Ishikawa (cell line): ENCODE measurements at regions not wholly inside any gene's neighbourhood (a gene's known extent, or its start where the extent isn't known, plus 50 kb on each side); places are given as distances from the start of the nearest gene placed in this dataset.

Source experiments
- CEBPB ChIP-seq: IDR thresholded peaks from 2 replicates; pipeline ENCODE4 v1.6.1; 2012
- CREB1 ChIP-seq: IDR thresholded peaks from 2 replicates; pipeline ENCODE4 v1.6.1; 2012; ENCODE audit warnings: low read depth
- EGR1 ChIP-seq: IDR thresholded peaks from 2 replicates; pipeline ENCODE4 v1.6.1; 2012
- EP300 ChIP-seq: IDR thresholded peaks from 2 replicates; pipeline ENCODE4 v1.6.1; 2012; ENCODE audit warnings: borderline replicate concordance
- FOXM1 ChIP-seq: IDR thresholded peaks from 2 replicates; pipeline ENCODE4 v1.6.1; 2012; ENCODE audit warnings: low read depth, borderline replicate concordance
- MAX ChIP-seq: IDR thresholded peaks from 2 replicates; pipeline ENCODE4 v1.6.1; 2012
- NFIC ChIP-seq: IDR thresholded peaks from 2 replicates; pipeline ENCODE4 v1.6.1; 2012
- RAD21 ChIP-seq: IDR thresholded peaks from 2 replicates; pipeline ENCODE4 v1.6.1; 2012; ENCODE audit warnings: low read depth
- TAF1 ChIP-seq: IDR thresholded peaks from 2 replicates; pipeline ENCODE4 v1.6.1; 2012; ENCODE audit warnings: low read depth, mild to moderate bottlenecking
- TCF12 ChIP-seq: IDR thresholded peaks from 2 replicates; pipeline ENCODE4 v1.6.1; 2012; ENCODE audit warnings: low read depth
- TEAD4 ChIP-seq: IDR thresholded peaks from 2 replicates; pipeline ENCODE4 v1.6.1; 2012
- YY1 ChIP-seq: IDR thresholded peaks from 2 replicates; pipeline ENCODE4 v1.6.1; 2012; ENCODE audit warnings: low read depth
- ZBTB7A ChIP-seq: IDR thresholded peaks from 2 replicates; pipeline ENCODE4 v1.6.1; 2012; ENCODE audit warnings: low read depth
- TF ChIP-seq, protein P1 (sequence below): IDR thresholded peaks from 2 replicates; pipeline ENCODE4 v1.6.1; 2012; ENCODE audit warnings: low read depth, mild to moderate bottlenecking
- TF ChIP-seq, protein P2 (sequence below): IDR thresholded peaks from 2 replicates; pipeline ENCODE4 v1.6.1; 2012

GRCh38 chr6:141443032-141443431, 689.7 kb upstream of the GJE1 start:
- TF ChIP-seq MAX (no peak), CREB1 (no peak), RAD21 (no peak), ZBTB7A (no peak), FOXM1 (no peak), NFIC (no peak), TAF1 (no peak), YY1 (no peak), EGR1 (no peak)
- TF ChIP-seq, protein P1, sequence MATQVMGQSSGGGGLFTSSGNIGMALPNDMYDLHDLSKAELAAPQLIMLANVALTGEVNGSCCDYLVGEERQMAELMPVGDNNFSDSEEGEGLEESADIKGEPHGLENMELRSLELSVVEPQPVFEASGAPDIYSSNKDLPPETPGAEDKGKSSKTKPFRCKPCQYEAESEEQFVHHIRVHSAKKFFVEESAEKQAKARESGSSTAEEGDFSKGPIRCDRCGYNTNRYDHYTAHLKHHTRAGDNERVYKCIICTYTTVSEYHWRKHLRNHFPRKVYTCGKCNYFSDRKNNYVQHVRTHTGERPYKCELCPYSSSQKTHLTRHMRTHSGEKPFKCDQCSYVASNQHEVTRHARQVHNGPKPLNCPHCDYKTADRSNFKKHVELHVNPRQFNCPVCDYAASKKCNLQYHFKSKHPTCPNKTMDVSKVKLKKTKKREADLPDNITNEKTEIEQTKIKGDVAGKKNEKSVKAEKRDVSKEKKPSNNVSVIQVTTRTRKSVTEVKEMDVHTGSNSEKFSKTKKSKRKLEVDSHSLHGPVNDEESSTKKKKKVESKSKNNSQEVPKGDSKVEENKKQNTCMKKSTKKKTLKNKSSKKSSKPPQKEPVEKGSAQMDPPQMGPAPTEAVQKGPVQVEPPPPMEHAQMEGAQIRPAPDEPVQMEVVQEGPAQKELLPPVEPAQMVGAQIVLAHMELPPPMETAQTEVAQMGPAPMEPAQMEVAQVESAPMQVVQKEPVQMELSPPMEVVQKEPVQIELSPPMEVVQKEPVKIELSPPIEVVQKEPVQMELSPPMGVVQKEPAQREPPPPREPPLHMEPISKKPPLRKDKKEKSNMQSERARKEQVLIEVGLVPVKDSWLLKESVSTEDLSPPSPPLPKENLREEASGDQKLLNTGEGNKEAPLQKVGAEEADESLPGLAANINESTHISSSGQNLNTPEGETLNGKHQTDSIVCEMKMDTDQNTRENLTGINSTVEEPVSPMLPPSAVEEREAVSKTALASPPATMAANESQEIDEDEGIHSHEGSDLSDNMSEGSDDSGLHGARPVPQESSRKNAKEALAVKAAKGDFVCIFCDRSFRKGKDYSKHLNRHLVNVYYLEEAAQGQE = no peak
- TF ChIP-seq, protein P2, sequence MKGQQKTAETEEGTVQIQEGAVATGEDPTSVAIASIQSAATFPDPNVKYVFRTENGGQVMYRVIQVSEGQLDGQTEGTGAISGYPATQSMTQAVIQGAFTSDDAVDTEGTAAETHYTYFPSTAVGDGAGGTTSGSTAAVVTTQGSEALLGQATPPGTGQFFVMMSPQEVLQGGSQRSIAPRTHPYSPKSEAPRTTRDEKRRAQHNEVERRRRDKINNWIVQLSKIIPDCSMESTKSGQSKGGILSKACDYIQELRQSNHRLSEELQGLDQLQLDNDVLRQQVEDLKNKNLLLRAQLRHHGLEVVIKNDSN = no peak

DNA sequence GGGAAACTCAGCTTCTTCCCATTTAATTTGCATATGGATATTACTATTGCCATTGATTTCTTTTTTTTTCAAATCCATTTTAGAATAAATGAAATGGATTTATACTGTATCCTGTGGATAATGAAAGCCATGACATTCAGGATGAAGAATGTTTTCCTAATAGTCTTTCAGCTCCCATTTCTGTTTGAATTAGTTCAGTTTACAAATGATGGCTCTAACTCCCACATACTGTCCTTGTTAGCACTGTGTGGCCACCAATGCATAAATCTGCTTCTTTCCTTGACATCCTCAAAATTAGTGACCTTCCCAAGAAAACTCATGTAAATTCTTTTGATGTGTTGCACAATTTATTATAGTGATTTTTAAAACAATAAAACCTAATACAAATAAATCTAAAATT, 693.2 kb upstream of the GJE1 start:
- TF ChIP-seq TAF1 (no peak), RAD21 (no peak), ZBTB7A (no peak), EGR1 (no peak), TEAD4 (no peak), CREB1 (no peak), MAX (no peak), FOXM1 (no peak), CEBPB (no peak), YY1 (no peak), NFIC (no peak)
- TF ChIP-seq, protein P1 = no peak
- TF ChIP-seq, protein P2 = no peak

DNA sequence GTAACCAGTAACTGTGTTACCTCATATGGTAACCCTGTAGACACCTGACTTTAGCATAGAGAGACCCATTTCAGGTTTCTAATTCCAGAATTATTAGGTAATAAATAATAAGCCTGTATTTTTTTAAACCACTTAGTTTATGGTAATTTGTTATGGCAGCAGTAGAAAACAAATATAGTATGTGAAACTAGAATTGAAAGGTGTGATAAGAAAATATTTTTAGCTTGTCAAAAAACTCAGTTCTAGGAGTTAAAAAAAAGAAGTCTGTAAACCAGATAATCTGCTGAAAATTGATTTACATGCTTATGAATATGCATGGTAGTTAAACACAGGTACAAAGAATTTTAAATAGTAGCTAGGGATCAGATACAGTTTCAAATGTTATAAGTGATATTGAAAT, 695.0 kb upstream of the GJE1 start:
- TF ChIP-seq TEAD4 (no peak), NFIC (no peak), YY1 (no peak), CEBPB (no peak), ZBTB7A (no peak), EP300 (no peak), TAF1 (no peak), RAD21 (no peak), CREB1 (no peak)
- TF ChIP-seq, protein P1 = no peak
- TF ChIP-seq, protein P2 = no peak

DNA sequence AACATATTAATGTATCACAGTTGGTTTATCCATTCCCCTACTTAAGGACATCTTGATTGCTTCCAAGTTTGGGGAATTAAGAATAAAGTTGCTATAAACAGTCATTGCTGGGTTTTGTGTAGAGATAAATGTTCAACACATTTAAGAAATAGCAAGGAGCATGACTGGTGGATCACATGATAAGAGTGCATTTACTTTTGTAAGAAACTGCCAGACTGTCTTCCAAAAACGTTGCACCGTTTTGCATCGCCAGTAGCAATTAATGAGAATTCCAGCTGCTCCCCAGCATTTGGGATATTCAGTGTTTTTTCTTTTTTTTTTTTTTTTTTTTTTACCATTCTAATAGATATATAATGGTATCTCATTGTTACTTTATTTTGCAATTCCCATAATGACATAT, 695.7 kb upstream of the GJE1 start:
- no peak for TF ChIP-seq CEBPB
- TF ChIP-seq TEAD4 = no peak
- TF ChIP-seq NFIC = no peak

DNA sequence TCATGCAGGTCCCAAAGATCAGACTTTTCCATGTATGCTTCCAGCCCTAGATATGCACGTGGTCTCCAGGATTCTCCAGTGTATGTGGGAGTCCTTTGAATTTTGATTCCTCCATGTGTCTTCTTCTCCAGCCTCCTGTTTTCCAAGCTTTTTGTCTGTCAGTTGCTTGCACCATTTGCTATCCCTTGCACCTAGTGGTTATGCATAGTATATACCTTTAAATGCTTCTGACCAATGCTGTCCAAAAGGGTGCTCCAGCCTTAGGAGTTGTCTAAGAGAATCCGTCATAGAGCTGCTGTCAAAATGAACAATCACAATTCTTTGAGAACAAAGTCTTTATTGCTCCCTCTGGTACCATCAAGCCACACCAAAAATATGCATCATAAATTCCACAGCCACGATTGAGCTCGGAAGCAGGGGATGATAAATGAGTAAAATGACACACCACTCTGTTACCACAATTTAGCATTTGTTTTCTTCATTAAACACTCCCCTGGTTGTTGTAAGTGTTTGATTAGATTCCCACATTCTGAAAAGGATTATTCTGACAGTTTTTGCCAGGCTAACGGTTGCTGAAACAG, 706.2 kb upstream of the GJE1 start:
- TF ChIP-seq TCF12 = no peak
- no peak for TF ChIP-seq RAD21
- TF ChIP-seq ZBTB7A = no peak
- no peak for TF ChIP-seq FOXM1
- TF ChIP-seq CEBPB = no peak
- no peak for TF ChIP-seq CREB1
- TF ChIP-seq, protein P1 = no peak
- no peak for TF ChIP-seq EGR1
- TF ChIP-seq MAX = no peak
- TF ChIP-seq YY1 = no peak
- no peak for TF ChIP-seq NFIC
- TF ChIP-seq TEAD4 = no peak
